ENCODE measurements at regions not wholly inside any gene's neighbourhood (a gene's known extent, or its start where the extent isn't known, plus 50 kb on each side); places are given as distances from the start of the nearest gene placed in this dataset.

- DNase-seq (ENCODE audit: low spot score), result no peak
Observed at GRCh38 chr5:133686566-133686965, 74.2 kb upstream of the FSTL4 start.

GRCh38 chr5:133685402-133686018 is 73.2 kb upstream of the FSTL4 start:
- no peak for DNase-seq (ENCODE audit: low spot score)

DNA sequence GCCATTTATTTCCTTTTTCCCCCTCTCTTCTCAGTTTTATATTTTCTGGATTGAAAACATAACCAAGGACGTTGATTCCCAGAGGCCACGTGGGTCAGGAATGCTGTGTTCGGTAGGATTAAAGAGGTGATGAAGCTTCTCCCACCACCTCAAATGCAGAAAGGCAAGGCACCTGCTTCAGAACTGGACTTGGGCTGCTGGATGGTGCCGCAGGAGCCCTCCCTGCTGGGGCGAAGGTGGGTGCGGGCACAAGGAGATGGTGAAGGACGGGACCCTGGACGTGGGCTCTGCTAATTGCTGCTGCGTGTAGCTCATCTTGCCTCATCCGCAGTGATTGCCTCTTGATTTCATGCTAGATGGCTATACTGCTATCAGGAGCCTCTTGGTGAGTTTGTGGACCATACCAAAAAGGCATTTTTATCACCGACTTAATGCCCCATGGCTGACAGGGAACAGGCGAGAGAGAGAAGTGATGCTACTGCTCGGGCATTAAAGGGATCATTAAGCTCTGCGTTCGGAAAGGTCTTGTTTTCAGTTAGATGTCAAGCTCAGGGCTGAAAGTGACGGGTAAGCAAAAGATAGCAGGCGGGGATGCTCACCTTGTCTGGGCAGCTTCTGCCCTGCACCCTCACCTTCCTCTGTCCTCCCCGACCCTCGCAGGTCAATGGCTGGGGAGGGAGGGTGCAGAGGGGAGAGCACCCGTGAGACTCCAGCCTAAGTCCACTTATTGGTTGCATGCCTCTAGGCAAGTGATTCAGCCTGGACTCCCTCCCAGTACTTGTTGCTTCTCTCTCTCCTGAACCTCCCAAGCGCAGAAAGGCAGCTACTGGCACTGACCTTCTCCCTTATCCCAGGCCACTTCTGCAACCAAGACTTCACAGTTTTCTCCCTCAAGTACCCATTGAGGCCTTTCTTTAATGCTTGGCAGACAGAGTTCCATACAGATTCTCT is 71.6 kb upstream of the FSTL4 start:
- DNase-seq (ENCODE audit: low spot score), result no peak

DNA sequence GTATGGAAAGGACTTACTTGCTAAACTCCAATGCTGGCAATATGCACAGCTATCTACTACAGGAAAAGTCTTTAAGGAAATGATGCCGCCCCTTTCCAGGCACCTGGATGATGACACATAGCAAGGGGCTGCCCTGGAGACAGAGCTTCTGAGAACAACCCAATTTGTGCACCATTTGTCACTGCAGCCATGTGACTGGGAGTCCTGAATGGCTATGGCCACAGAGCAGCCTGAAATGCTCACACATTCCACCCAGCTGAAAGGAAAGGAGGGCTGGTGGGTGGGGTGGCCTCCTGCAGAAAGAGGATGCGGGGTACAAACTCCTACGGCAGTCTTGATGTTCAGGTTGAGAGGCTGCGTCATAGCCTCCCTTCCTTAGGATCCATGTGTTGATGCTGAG is 70.1 kb upstream of the FSTL4 start:
- no peak for DNase-seq (ENCODE audit: low spot score)

DNA sequence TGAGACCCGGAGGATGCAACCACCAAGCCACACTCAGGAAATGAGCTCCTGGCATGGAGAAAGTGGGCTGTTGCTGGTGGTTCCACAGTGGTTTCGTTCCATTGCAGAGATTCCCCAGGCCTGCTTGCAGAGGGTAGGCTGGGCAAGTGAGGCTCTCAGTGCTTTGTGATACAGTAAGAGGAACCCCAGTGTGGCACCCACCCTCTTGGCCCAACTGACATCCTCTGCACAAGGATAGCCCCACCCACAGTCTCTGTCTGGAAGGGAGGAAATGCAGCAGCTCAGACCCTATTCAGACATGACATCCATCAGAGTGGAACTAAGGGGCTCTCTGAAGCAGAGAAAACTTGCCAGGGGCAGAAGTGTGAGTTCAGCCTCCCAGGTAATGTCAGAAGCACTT is 69.6 kb upstream of the FSTL4 start:
- DNase-seq (ENCODE audit: low spot score), result no peak

- no peak for DNase-seq (ENCODE audit: low spot score)
Observed at GRCh38 chr5:133680830-133681565, 68.7 kb upstream of the FSTL4 start.

- DNase-seq (ENCODE audit: low spot score), result no peak
Observed at GRCh38 chr5:133679534-133679933, 67.2 kb upstream of the FSTL4 start.

- no peak for DNase-seq (ENCODE audit: low spot score)
Observed at GRCh38 chr5:133675376-133676154, 63.2 kb upstream of the FSTL4 start.

GRCh38 chr5:133670336-133670735 is 58.0 kb upstream of the FSTL4 start:
- DNase-seq (ENCODE audit: low spot score), result no peak

DNA sequence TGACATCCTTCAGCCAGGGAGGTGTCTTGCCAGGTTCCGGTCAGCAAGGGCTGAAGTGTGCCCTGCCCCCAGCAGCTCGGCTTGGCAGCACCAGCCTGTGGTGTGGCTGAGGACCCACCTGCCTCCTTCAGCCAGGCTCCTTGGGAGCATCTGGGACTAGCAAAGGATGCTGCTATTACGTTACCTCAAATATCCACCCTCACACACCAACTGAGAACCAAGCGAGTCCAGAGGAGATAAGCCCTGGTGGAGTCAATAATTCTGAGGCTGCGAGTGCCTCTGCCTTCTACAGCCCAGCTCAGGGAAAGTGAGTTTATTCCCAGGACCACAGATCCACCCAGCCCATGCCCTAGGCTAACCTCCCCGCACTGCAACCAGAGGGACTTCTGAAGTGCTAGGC is 57.1 kb upstream of the FSTL4 start:
- DNase-seq (ENCODE audit: low spot score), result no peak

DNA sequence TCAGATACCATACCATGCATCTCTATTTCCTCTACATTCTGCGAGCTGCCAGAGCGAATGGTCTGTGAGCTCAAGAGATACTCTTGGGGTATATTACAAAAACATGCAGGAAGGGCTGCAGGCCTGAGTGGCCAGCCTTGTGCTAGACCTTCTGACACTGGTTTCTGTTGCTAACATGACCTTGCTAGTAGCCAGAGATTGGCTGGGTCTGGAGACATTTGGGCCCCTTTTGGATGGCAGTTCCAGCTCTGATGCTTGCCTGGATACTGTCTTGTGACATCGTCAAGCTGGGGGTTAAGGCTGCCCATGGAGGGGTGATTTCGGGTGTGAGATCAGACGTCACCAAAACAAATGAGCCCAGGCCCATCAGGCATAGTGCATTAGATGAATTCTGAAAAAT is 56.1 kb upstream of the FSTL4 start:
- no peak for DNase-seq (ENCODE audit: low spot score)

DNA sequence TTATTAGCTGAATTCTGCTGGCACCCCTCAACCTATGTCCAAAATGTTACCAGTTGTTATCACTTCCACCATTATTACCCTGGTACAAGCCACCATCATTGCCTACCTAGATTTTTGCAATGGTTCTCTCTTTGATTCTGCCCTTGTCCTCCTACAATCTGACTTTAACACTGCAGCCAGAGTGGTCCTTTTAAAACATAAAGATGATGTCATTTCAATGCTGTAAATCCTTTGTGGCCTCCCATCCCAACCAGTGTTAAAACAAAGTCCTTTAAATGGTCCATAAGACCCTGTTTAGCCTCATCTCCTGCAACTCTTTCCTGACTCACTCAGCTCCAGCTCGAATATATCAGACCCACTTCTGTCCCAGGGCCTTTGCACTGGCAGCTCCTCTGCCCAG is 54.9 kb upstream of the FSTL4 start:
- DNase-seq (ENCODE audit: low spot score), result no peak

DNA sequence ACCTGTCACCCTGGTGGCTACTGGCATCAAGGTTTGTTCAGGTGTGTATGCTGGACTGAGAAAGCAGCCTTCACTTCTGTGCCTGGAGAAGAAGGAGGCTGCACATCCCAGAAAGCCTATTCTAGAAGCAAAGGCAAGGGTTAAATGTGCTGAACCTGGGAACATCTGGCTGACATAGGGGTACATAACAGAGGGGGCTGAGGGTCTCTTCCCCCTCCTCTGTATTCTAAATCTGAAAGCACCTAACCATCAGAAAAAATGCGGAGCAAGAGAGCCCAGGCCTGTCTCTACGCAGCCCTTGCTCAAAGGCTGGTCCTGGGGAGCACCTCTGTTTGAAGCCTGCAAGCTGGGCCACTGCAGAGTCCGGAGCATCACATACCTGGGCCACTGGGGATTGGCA is 53.2 kb upstream of the FSTL4 start:
- no peak for DNase-seq (ENCODE audit: low spot score)

- peak; percentile 52 for DNase-seq (ENCODE audit: low spot score)
Observed at GRCh38 chr5:133664422-133664821, 52.1 kb upstream of the FSTL4 start.

DNA sequence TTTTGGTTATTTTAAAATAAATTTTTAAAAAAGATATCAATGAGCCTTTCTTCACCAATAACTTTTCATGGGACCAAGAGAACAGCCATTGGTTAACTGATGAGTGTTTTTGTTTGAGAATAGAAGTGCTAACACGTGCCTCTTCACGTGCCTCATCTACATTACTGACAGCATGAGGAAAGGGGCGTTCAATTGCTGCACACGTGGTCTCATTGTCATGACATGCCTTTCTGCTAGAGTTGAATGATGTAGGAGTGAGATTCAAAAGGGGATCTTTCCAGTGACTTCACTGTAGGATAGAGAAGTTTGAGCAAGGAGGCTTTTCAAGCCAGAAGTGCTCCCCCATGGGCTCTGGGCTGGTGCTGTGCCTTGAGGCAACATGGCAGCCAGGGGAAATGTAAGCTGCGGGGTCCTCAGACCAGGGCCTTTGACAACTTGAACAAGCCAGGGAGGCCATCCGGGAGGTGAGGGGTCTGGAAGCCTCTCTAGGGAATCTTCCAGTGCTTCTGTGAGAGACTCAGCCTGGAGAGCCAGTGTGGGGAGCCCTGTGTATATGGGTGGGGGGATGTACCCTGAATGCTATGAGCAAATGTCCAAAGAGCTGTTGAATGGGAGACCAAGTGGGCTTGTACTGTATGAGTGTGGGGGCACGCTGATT is 51.2 kb upstream of the FSTL4 start:
- no peak for DNase-seq (ENCODE audit: low spot score)

DNA sequence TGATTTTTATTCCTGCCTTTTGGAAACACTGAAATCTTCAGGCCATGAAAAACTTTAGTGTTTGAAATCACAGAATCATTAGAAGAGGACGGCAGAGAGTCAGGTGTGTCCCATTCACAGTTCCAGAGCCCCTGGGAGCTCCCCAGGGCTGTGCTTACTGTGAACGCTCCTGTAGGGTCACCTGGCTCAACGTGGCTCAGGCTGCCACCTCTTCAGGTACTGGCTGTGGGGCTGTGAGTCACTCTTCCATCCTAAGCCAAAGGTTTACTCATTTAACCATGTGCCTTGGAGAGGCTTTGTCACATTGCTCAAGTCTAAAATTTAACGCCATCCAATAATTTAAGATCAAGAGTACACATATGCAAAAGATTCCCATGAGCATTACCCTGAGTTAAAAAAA is 50.2 kb upstream of the FSTL4 start:
- DNase-seq (ENCODE audit: low spot score), result no peak

Data from AG08395 (cell line).